NCI-H82 treated with DMSO at 0.1 percent for 48 hours (cell line): ENCODE measurements at regions not wholly inside any gene's neighbourhood (a gene's known extent, or its start where the extent isn't known, plus 50 kb on each side); places are given as distances from the start of the nearest gene placed in this dataset.
A peak's percentile ranks its signal among the peaks of the same experiment; 100 is the strongest.

Experiments
- DNase-seq: peaks from one replicate; lab custom pipeline; 2025; ENCODE audit not compliant: unreplicated experiment; lab: John Stamatoyannopoulos, UW

GRCh38 chr11:92527467-92527866, 302.8 kb downstream of the FAT3 start:
- no peak for DNase-seq

DNA sequence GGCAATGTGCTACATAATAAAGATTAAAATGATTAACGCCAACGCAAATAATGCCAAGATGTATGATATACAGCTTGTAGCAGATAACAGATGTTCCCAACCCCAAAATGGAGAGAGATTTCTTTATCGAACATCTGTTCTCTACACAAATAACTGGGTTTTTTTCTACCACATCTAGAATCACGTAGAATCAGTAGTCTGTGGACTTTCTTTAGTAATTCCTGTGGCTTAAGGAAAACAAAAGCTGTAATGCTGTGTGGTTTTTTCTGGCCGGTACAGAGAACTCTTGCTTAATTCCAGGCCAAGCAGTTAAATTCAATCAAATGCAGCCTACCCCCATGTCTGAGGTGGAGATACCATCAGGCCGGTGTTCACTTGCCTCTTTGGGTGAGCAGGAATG, 303.4 kb downstream of the FAT3 start:
- DNase-seq, result no peak

- no peak for DNase-seq
These were observed 306.6 kb downstream of the FAT3 start for GRCh38 chr11:92531065-92531739.

- no peak for DNase-seq
These were observed 309.2 kb downstream of the FAT3 start for GRCh38 chr11:92533657-92534335.

DNA sequence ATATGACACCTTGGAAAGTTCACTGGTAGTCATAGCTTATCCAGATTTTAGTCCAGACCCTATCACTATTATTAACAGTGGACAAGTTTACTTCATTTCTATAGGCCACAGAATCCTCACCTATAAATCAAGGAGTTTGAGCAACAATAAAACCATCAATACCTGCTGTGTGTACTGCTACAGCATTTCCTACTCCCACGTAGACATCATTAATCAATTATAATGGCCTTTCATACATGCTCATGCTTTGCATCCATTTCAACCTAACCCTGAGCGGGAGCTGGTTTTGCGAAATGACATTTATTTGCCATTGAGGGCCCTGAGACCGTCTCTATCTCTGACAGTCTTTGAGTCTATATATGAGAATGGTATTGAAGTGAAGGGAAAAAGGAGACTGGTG, 312.3 kb downstream of the FAT3 start:
- no peak for DNase-seq

DNA sequence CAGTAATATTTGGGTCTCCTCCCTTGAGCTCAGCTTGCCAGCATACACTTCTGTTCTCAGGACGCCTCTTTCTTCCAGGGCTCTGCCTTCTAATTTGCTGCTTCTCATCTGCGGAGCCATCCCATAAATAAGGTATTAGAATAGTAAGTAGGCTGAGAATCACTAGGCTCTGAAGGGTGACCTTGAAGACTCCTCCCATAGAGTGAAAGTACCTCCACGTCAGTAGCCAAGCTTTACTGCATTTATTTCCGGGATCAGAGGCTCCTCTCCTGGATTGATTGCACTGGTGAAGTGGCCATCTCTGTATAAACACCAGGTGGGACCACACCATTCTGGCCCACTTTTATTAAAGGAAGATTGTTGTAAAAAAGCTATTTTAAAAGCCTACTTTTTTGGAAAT, 315.5 kb downstream of the FAT3 start:
- DNase-seq, result no peak

- DNase-seq, result no peak
These were observed 321.4 kb downstream of the FAT3 start for GRCh38 chr11:92545906-92546471.

GRCh38 chr11:92546603-92547002, 322.0 kb downstream of the FAT3 start:
- peak; percentile 88 for DNase-seq

- no peak for DNase-seq
These were observed 325.8 kb downstream of the FAT3 start for GRCh38 chr11:92550411-92550810.

- no peak for DNase-seq
These were observed 326.3 kb downstream of the FAT3 start for GRCh38 chr11:92550871-92551270.

DNA sequence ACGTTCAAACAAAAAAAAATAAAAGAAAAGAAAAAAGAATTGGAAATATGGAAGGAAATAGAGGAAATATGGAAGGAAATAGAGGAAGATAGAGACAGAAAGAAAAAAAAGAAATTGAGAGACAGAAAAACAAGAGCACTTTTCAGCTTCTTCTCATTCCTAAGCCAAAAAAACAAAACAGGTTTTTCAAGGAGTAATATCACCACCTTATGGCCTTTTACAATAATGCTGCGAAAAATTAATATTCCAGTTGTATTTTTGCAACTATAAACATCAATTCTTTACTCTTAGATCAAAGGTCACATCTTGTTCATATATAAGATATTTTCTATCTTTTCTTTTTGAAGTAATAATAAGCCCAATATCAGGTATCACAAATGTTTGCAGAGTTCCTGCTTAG, 328.3 kb downstream of the FAT3 start:
- DNase-seq, result no peak

DNA sequence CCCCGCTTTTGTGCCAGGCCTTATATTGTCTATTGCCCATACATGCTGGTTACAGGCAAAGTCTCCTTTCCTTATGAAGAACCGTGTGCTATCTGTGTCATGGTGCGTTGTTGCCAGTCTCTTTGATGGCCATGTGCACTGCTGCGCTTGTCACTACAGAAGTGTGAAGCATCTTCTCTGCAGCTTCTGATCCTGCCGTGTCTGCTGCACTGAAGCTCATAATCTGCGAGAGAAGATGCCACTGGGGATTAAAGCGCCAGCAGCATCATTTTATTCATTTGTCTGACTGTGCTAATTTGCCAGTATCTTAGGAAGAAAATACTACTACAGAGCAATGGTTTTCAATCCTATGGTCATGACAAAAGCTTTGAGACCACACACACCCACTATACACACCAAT, 330.1 kb downstream of the FAT3 start:
- DNase-seq, result no peak

- no peak for DNase-seq
These were observed 331.8 kb downstream of the FAT3 start for GRCh38 chr11:92556431-92556830.

- no peak for DNase-seq
These were observed 333.3 kb downstream of the FAT3 start for GRCh38 chr11:92557879-92558278.

GRCh38 chr11:92558323-92558722, 333.7 kb downstream of the FAT3 start:
- no peak for DNase-seq

DNA sequence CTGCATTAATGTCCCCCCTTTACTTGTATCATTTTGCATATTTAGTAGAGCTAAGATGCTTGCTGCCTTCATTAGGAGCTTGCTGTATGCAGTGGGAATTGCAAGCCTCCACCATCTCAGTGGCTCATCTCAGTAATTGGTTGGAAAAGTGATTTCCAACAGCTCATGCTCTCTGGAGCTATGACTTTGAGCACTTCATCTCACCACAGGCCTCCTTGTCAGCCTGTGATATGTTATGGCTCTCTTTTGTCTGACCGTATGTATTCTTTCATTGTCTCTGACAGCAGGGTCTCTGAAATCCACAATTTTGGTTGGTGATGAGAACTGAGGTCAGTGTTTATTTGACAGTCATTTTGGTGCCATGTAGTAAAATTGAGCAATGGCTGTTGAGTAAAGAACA, 345.1 kb downstream of the FAT3 start:
- no peak for DNase-seq

DNA sequence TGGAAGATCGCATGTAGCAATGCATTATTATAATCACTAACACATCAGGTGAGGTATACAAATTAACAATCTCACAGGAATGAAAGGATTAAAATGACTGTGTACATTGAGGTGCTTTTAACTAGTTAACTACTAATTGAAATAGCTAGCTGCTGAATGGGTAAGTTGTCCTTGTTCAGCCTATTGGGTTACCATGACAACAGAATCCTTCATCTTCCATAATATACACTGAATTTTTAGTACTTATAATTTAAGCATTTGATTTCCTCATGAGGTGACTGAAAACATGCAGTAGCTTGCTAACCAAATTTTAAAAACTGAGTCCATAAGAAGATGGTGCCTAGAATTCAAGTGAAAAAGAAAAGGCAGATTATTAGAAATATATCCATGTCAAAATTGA, 347.9 kb downstream of the FAT3 start:
- no peak for DNase-seq

DNA sequence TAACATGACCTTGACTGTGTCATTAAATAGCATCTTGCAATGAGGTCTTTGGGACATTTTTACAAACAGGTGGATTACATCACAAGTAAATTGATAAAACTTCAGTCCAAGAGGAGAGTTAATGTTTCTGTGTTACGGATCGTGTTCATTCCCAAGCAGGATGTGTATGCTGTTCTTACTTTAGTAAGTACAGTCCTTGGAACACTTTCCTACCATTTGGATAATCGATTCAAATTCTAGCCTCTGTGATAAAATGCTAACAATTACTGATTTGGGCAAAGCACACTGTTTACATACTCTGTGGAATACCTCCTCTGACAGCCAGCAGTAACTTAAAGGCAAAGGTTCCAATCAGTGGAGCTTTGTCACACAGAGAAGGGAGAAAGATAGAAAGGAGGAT, 351.7 kb downstream of the FAT3 start:
- no peak for DNase-seq

- no peak for DNase-seq
These were observed 356.3 kb downstream of the FAT3 start for GRCh38 chr11:92580908-92581307.

GRCh38 chr11:92588393-92588792, 363.8 kb downstream of the FAT3 start:
- DNase-seq, result no peak

GRCh38 chr11:92589512-92589911, 364.9 kb downstream of the FAT3 start:
- DNase-seq, result no peak

DNA sequence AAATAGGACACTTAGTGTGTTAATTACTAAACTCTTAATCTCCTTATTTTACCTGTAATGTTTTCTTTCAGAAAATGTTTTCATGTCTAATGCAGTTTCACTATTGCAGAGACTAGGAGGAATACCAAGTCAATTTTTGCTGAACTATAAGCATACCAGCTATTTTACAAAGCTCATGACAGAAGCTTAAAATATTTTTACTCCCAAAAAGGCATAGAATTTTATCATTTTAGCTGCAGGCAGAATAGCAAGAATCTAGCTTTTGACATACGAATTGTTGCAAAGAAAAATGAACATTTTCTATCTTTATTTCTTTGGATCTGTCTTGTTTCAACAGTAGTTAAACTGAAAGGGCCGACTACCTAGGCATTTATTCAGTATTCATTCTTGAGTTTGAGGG, 366.9 kb downstream of the FAT3 start:
- no peak for DNase-seq

- no peak for DNase-seq
These were observed 369.6 kb downstream of the FAT3 start for GRCh38 chr11:92594251-92594650.
